Kidney (tissue), 13 donors: ENCODE measurements at regions not wholly inside any gene's neighbourhood (a gene's known extent, or its start where the extent isn't known, plus 50 kb on each side); places are given as distances from the start of the nearest gene placed in this dataset.

Source experiments
- DNase-seq, 5 donors: peaks; one replicate each; pipeline ENCODE4 v3.0.0-alpha.2; 2013 to 2020
- FAIRE-seq: peaks from 2 replicates; lab custom pipeline; 2012; peaks lifted over from hg19 to GRCh38; lab: Jason Lieb, UNC
- H3K27ac ChIP-seq, 2 donors: one replicate each; pipeline ENCODE4 v1.7.0; 2013; ENCODE audit warnings: low read depth in 2 of 2, low read length in 2 of 2, inconsistent platforms in 1 of 2
- H3K27me3 ChIP-seq: one replicate; pipeline ENCODE4 v1.7.1; 2013; ENCODE audit warnings: low read length, inconsistent platforms; ENCODE audit not compliant: control insufficient read depth, insufficient read depth
- H3K36me3 ChIP-seq, 3 donors: one replicate each; pipeline versions ENCODE4 v1.7.0 to v1.7.1; 2013; ENCODE audit warnings: low read length in 3 of 3, control low read depth in 1 of 3, inconsistent platforms in 1 of 3; ENCODE audit not compliant: insufficient read depth in 3 of 3, control insufficient read depth in 2 of 3
- H3K4me1 ChIP-seq, 3 donors: one replicate each; pipeline versions ENCODE4 v1.7.0 to v1.7.1; 2013; ENCODE audit warnings: low read length in 3 of 3, inconsistent platforms in 1 of 3, low read depth in 1 of 3; ENCODE audit not compliant: control insufficient read depth in 2 of 3, insufficient read depth in 2 of 3
- H3K4me3 ChIP-seq, 3 donors: one replicate each; pipeline versions ENCODE4 v1.7.0 to v1.8.1; 2013; ENCODE audit warnings: low read length in 3 of 3, control low read depth in 1 of 3, inconsistent platforms in 1 of 3
- H3K9ac ChIP-seq, 3 donors: one replicate each; pipeline versions ENCODE4 v1.7.0 to v1.7.1; 2013; ENCODE audit warnings: low read length in 3 of 3, control low read depth in 1 of 3, inconsistent platforms in 1 of 3
- H3K9me3 ChIP-seq, 3 donors: one replicate each; pipeline versions ENCODE4 v1.7.0 to v1.7.1; 2013; ENCODE audit warnings: low read length in 3 of 3, control low read depth in 1 of 3, inconsistent platforms in 1 of 3; ENCODE audit not compliant: control insufficient read depth in 2 of 3, insufficient read depth in 1 of 3
- CTCF ChIP-seq: IDR thresholded peaks from 3 replicates; pipeline ENCODE4 v1.5.1; 2012; ENCODE audit warnings: mild to moderate bottlenecking, moderate library complexity, borderline replicate concordance; ENCODE audit not compliant: insufficient read depth; ENCODE audit errors: extremely low read depth
- intact Hi-C: fragments of 100-400 bp; cut with DNase I; formaldehyde crosslinking; loops from one replicate; pipeline ENCODE4 v1.11.1; 2022
- donor health status: control.
- donor health status: control.
- donor health status: control.
- donor health status: control.
- donor health status: control.
- donor health status: DM: yes; HTN: yes; CAD: no.
- donor health status: Normal renal cell carcinoma (clear cell type).

DNA sequence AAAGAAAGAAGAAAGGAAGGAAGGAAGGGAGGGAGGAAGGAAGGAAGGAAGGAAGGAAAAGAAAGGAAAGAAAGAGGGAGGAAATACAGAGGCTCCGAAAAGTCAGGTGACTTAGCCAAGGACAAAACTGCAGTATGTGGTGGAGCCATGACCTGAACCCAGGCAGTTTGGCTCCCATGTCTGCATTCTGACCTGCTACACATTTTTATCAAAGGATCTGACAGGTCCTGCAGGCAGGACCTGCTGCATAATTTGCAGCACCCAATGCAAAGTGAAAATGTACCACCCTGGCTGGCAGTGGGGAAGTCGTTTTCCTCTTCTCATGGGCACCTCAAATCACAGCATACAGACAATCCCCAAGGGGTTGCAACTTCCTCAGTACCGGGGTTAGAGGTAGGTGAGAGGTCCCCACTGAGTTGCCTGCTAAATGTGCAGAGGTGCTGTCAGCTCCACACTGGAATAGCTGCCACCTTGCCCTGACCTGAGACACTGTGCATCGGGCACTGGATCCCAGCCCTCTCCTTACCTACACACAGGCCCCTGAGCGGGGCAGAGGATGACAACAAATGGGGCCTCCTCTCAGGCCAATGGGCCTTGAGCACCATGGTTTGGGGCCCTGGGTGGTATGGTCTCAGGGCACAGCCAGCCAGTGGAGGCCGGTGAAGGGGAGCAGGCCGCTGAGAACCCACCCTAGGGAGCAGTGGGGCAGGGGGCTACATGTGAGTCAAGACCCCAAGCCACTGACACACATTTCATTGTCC is 175.1 kb downstream of the SHQ1 start:
- no peaks in the 10 kb centered on the region for H3K4me1 ChIP-seq
- DNase-seq (no peak), FAIRE-seq (no peak)
- H3K9me3 ChIP-seq, result peaks cover 0 to 6% (median 0%) of the 10 kb centered on the region in 3 donors
- H3K27me3 ChIP-seq, result no peaks in the 10 kb centered on the region
- no peak overlapping the region for H3K4me3 ChIP-seq
- no peak for TF ChIP-seq CTCF
- no peak overlapping the region for H3K9ac ChIP-seq
- intact Hi-C loops, result no loop called here
- H3K27ac ChIP-seq, result no peak overlapping the region
- no peaks in the 10 kb centered on the region for H3K36me3 ChIP-seq

DNA sequence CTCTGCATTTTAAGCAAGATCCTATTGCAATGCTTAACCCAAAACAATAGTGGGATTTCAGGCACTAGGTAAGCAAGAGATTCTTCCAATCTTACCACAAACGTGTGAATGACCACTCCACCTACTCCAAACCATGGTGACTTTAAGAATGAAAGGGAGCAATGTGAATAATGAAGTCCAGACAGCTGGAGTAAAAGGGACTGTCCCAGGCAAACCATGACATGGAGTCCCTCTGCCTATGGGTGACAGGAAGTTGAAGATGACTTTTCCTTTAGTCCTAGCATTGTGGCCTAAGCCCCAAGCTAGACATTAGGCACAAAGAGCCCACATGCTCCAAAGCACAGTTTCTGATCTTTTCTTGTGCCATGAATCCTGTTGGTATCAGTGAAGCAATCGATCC is 179.0 kb downstream of the SHQ1 start:
- intact Hi-C loops, result no loop called here
- H3K9ac ChIP-seq, result no peak overlapping the region
- H3K9me3 ChIP-seq, result no peaks in the 10 kb centered on the region
- no peaks in the 10 kb centered on the region for H3K27me3 ChIP-seq
- no peaks in the 10 kb centered on the region for H3K36me3 ChIP-seq
- H3K4me1 ChIP-seq, result no peaks in the 10 kb centered on the region
- no peak overlapping the region for H3K4me3 ChIP-seq
- FAIRE-seq, result no peak
- no peak for DNase-seq
- TF ChIP-seq CTCF, result no peak
- no peak overlapping the region for H3K27ac ChIP-seq

- no peak overlapping the region for H3K27ac ChIP-seq
- H3K36me3 ChIP-seq, result no peaks in the 10 kb centered on the region
- no peak for TF ChIP-seq CTCF
- DNase-seq (no peak), FAIRE-seq (no peak)
- no peaks in the 10 kb centered on the region for H3K9me3 ChIP-seq
- H3K4me3 ChIP-seq, result no peak overlapping the region
- no peak overlapping the region for H3K9ac ChIP-seq
- intact Hi-C loops, result no loop called here
- no peaks in the 10 kb centered on the region for H3K27me3 ChIP-seq
- no peaks in the 10 kb centered on the region for H3K4me1 ChIP-seq
These were observed 181.8 kb downstream of the SHQ1 start for GRCh38 chr3:72666447-72666755.
